Activated CD4-positive, alpha-beta T cell treated with anti-CD3 and anti-CD28 coated beads, Interleukin-2, amount 10 ng/mL, durations not matched to agents 7 days and 5 days (primary cell): ENCODE measurements at regions not wholly inside any gene's neighbourhood (a gene's known extent, or its start where the extent isn't known, plus 50 kb on each side); places are given as distances from the start of the nearest gene placed in this dataset.

Source experiments
- CTCF ChIA-PET: fragments of 350-600 bp; sonication (Branson Sonifier 250); formaldehyde crosslinking; loops from one replicate; lab custom pipeline; 2021; ENCODE audit warnings: antibody characterized with exemption; lab: Charles Lee
- POLR2A ChIA-PET: fragments of 350-600 bp; sonication (Branson Sonifier 250); formaldehyde crosslinking; loops from one replicate; lab custom pipeline; 2021; ENCODE audit warnings: antibody characterized with exemption; lab: Charles Lee
- DNase-seq: peaks from one replicate; pipeline ENCODE4 v3.0.0-alpha.2; 2020
- H3K27ac Mint-ChIP-seq: one replicate; pipeline ENCODE4 v1.8.0; 2021; ENCODE audit warnings: mild to moderate bottlenecking, moderate library complexity, mixed read lengths
- H3K27me3 Mint-ChIP-seq: one replicate; pipeline ENCODE4 v1.8.0; 2021; ENCODE audit warnings: mixed read lengths
- H3K36me3 Mint-ChIP-seq: one replicate; pipeline ENCODE4 v1.8.0; 2021; ENCODE audit warnings: low read depth, mixed read lengths
- H3K4me1 Mint-ChIP-seq: one replicate; pipeline ENCODE4 v1.8.0; 2021; ENCODE audit warnings: mixed read lengths
- H3K4me3 Mint-ChIP-seq: one replicate; pipeline ENCODE4 v1.8.0; 2021; ENCODE audit warnings: mild to moderate bottlenecking, moderate library complexity, mixed read lengths
- H3K9me3 Mint-ChIP-seq: one replicate; pipeline ENCODE4 v1.8.0; 2021; ENCODE audit warnings: mixed read lengths

- no peak for DNase-seq
- CTCF ChIA-PET: no interaction called here
- H3K4me3 Mint-ChIP-seq: no peak overlapping the region
- POLR2A ChIA-PET: no interaction called here
- peaks cover 5% of the 10 kb centered on the region for H3K27me3 Mint-ChIP-seq
- H3K9me3 Mint-ChIP-seq: peaks cover 4% of the 10 kb centered on the region
- no peaks in the 10 kb centered on the region for H3K4me1 Mint-ChIP-seq
- no peak overlapping the region for H3K27ac Mint-ChIP-seq
- H3K36me3 Mint-ChIP-seq: no peaks in the 10 kb centered on the region
These were observed 71.1 kb upstream of the SOX21 start for GRCh38 chr13:94783489-94783888.

GRCh38 chr13:94780421-94780820 is 68.1 kb upstream of the SOX21 start:
- ChIA-PET POLR2A (interaction anchor here (0.7 kb wide), 1 partner anchor 298 kb away, joined by 3 read pairs; no protein-coding TSS in a partner anchor), CTCF (no interaction called here)
- no peak overlapping the region for H3K27ac Mint-ChIP-seq
- H3K27me3 Mint-ChIP-seq: peaks cover 5% of the 10 kb centered on the region
- H3K36me3 Mint-ChIP-seq: no peaks in the 10 kb centered on the region
- H3K4me3 Mint-ChIP-seq: no peak overlapping the region
- DNase-seq: no peak
- H3K9me3 Mint-ChIP-seq: peaks cover 4% of the 10 kb centered on the region
- H3K4me1 Mint-ChIP-seq: no peaks in the 10 kb centered on the region

GRCh38 chr13:94778986-94779385 is 66.6 kb upstream of the SOX21 start:
- H3K4me1 Mint-ChIP-seq: no peaks in the 10 kb centered on the region
- CTCF ChIA-PET: no interaction called here
- H3K36me3 Mint-ChIP-seq: no peaks in the 10 kb centered on the region
- DNase-seq: no peak
- no peak overlapping the region for H3K27ac Mint-ChIP-seq
- H3K9me3 Mint-ChIP-seq: peaks cover 4% of the 10 kb centered on the region
- H3K27me3 Mint-ChIP-seq: peaks cover 3% of the 10 kb centered on the region
- H3K4me3 Mint-ChIP-seq: no peak overlapping the region
- POLR2A ChIA-PET: no interaction called here

- H3K4me1 Mint-ChIP-seq: no peaks in the 10 kb centered on the region
- H3K36me3 Mint-ChIP-seq: no peaks in the 10 kb centered on the region
- peaks cover 4% of the 10 kb centered on the region for H3K9me3 Mint-ChIP-seq
- H3K27me3 Mint-ChIP-seq: peaks cover 3% of the 10 kb centered on the region
- H3K27ac Mint-ChIP-seq: no peak overlapping the region
- no peak overlapping the region for H3K4me3 Mint-ChIP-seq
- DNase-seq: no peak
- ChIA-PET POLR2A (no interaction called here), CTCF (no interaction called here)
These were observed 66.2 kb upstream of the SOX21 start for GRCh38 chr13:94778585-94778984.

- peaks cover 3% of the 10 kb centered on the region for H3K27me3 Mint-ChIP-seq
- H3K4me1 Mint-ChIP-seq: no peaks in the 10 kb centered on the region
- CTCF ChIA-PET: no interaction called here
These were observed 64.6 kb upstream of the SOX21 start for GRCh38 chr13:94776956-94777355.

GRCh38 chr13:94776300-94776699 is 64.0 kb upstream of the SOX21 start:
- Mint-ChIP-seq H3K36me3 (no peaks in the 10 kb centered on the region), H3K4me1 (no peaks in the 10 kb centered on the region), H3K27ac (no peak overlapping the region), H3K9me3 (no peaks in the 10 kb centered on the region), H3K4me3 (no peak overlapping the region), H3K27me3 (peaks cover 3% of the 10 kb centered on the region)
- ChIA-PET CTCF (no interaction called here), POLR2A (no interaction called here)
- no peak for DNase-seq

More at GRCh38 chr13:94776956-94777355, 64.6 kb upstream of the SOX21 start:
- no peak for DNase-seq
- POLR2A ChIA-PET: no interaction called here
- Mint-ChIP-seq H3K9me3 (no peaks in the 10 kb centered on the region), H3K4me3 (no peak overlapping the region), H3K36me3 (no peaks in the 10 kb centered on the region), H3K27ac (no peak overlapping the region)

- H3K36me3 Mint-ChIP-seq: no peaks in the 10 kb centered on the region
- H3K27me3 Mint-ChIP-seq: peaks cover 30% of the 10 kb centered on the region
- H3K4me3 Mint-ChIP-seq: no peak overlapping the region
- H3K4me1 Mint-ChIP-seq: no peaks in the 10 kb centered on the region
- CTCF ChIA-PET: no interaction called here
- no peak overlapping the region for H3K27ac Mint-ChIP-seq
- POLR2A ChIA-PET: no interaction called here
- H3K9me3 Mint-ChIP-seq: no peaks in the 10 kb centered on the region
- DNase-seq: no peak
These were observed 53.5 kb upstream of the SOX21 start for GRCh38 chr13:94765814-94766213.

- POLR2A ChIA-PET: no interaction called here
- Mint-ChIP-seq H3K4me1 (no peaks in the 10 kb centered on the region), H3K27ac (no peak overlapping the region), H3K27me3 (peaks cover 32% of the 10 kb centered on the region), H3K4me3 (no peak overlapping the region), H3K36me3 (no peaks in the 10 kb centered on the region), H3K9me3 (no peaks in the 10 kb centered on the region)
- DNase-seq: no peak
- CTCF ChIA-PET: interaction anchor here (0.9 kb wide), 1 partner anchor 416 kb away, joined by 3 read pairs; no protein-coding TSS in a partner anchor
These were observed 52.4 kb upstream of the SOX21 start for GRCh38 chr13:94764576-94765321.
